Naive thymus-derived CD4-positive, alpha-beta T cell (primary cell): ENCODE measurements at regions not wholly inside any gene's neighbourhood (a gene's known extent, or its start where the extent isn't known, plus 50 kb on each side); places are given as distances from the start of the nearest gene placed in this dataset.

Experiments
- ATAC-seq: fragments of 150-1000 bp; cut with Tn5 transposase; 2 replicates; pipeline ENCODE4 v1.10.0; 2021; ENCODE audit warnings: mild to moderate bottlenecking, moderate library complexity
- CTCF ChIA-PET: fragments of 350-600 bp; sonication (Branson Sonifier 250); formaldehyde crosslinking; loops from one replicate; lab custom pipeline; 2021; ENCODE audit warnings: antibody characterized with exemption; lab: Charles Lee
- POLR2A ChIA-PET: fragments of 350-600 bp; sonication (Branson Sonifier 250); formaldehyde crosslinking; loops from one replicate; lab custom pipeline; 2021; ENCODE audit warnings: antibody characterized with exemption, inconsistent platforms; lab: Charles Lee
- DNase-seq, 9 donors: peaks; one replicate each; pipeline versions ENCODE4 v3.0.0 to v3.0.0-alpha.2; 2020 to 2022; ENCODE audit warnings: mixed read lengths in 1 of 9
- H3K27ac ChIP-seq: one replicate; pipeline ENCODE4 v1.7.0; 2013; ENCODE audit warnings: mild to moderate bottlenecking, low read depth, low read length, moderate library complexity
- H3K27me3 ChIP-seq, 2 donors: one replicate each; pipeline ENCODE4 v1.7.0; 2013; ENCODE audit warnings: low read length in 2 of 2, mild to moderate bottlenecking in 2 of 2, moderate library complexity in 2 of 2; ENCODE audit not compliant: control insufficient read depth in 2 of 2, insufficient read depth in 2 of 2
- H3K36me3 ChIP-seq, 3 experiments: 1 replicate in 2 of 3; 2 replicates in 1 of 3; pipeline ENCODE4 v1.7.0; 2013; ENCODE audit warnings: low read length in 3 of 3, mild to moderate bottlenecking in 3 of 3, moderate library complexity in 1 of 3; ENCODE audit not compliant: insufficient read depth in 3 of 3, control insufficient read depth in 2 of 3
- H3K4me1 ChIP-seq, 2 donors: one replicate each; pipeline ENCODE4 v1.7.0; 2013; ENCODE audit warnings: low read length in 2 of 2, mild to moderate bottlenecking in 2 of 2, moderate library complexity in 1 of 2; ENCODE audit not compliant: control insufficient read depth in 2 of 2, insufficient read depth in 2 of 2
- H3K4me3 ChIP-seq: 2 replicates; pipeline ENCODE4 v1.7.0; 2013; ENCODE audit warnings: mild to moderate bottlenecking, low read length
- H3K9me3 ChIP-seq, 3 experiments: 1 replicate in 2 of 3; 2 replicates in 1 of 3; pipeline ENCODE4 v1.7.0; 2013; ENCODE audit warnings: low read length in 3 of 3; ENCODE audit not compliant: control insufficient read depth in 2 of 3
- H3K27ac Mint-ChIP-seq, 9 donors: one replicate each; pipeline ENCODE4 v1.8.0; 2020 to 2022; ENCODE audit warnings: mixed read lengths in 9 of 9, mild to moderate bottlenecking in 8 of 9, moderate library complexity in 5 of 9, inconsistent platforms in 2 of 9
- H3K27me3 Mint-ChIP-seq, 5 donors: one replicate each; pipeline ENCODE4 v1.8.0; 2021 to 2022; ENCODE audit warnings: mixed read lengths in 5 of 5, mild to moderate bottlenecking in 1 of 5
- H3K36me3 Mint-ChIP-seq, 5 donors: one replicate each; pipeline ENCODE4 v1.8.0; 2020 to 2022; ENCODE audit warnings: mixed read lengths in 5 of 5, mild to moderate bottlenecking in 3 of 5, inconsistent platforms in 1 of 5
- H3K4me1 Mint-ChIP-seq, 7 donors: one replicate each; pipeline ENCODE4 v1.8.0; 2020 to 2022; ENCODE audit warnings: mixed read lengths in 7 of 7, mild to moderate bottlenecking in 3 of 7, inconsistent platforms in 1 of 7
- H3K4me3 Mint-ChIP-seq, 10 donors: one replicate each; pipeline ENCODE4 v1.8.0; 2020 to 2022; ENCODE audit warnings: mild to moderate bottlenecking in 10 of 10, mixed read lengths in 10 of 10, moderate library complexity in 6 of 10, inconsistent platforms in 2 of 10
- H3K9me3 Mint-ChIP-seq, 11 donors: one replicate each; pipeline ENCODE4 v1.8.0; 2020 to 2022; ENCODE audit warnings: mixed read lengths in 11 of 11, mild to moderate bottlenecking in 4 of 11, inconsistent platforms in 1 of 11, moderate library complexity in 1 of 11
- intact Hi-C, 2 donors: fragments of 100-400 bp; cut with micrococcal nuclease; formaldehyde crosslinking; loops; one replicate each; pipeline ENCODE4 v1.15.1; 2023

DNA sequence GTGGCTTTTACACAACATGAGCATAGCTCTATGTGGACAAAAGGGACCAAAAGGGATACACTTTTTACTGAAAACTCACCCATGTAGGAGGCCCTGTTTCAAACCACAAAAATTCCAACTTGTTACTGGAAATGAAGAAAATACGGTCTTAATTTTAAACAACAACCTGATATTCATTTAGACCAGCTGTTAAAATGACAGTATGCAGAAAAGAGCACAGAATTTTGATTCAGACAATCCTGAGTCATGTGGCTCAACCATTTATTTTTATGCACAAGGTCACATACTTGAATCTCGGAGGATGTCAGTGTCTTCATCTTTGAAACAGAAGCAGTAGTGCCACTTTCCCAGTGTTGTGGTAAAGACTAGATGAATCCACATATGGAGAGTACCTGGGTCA, 426.5 kb upstream of the NFE2L3 start:
- Mint-ChIP-seq H3K4me1 (no peaks in the 10 kb centered on the region), H3K27me3 (peaks cover 4 to 12% (median 8%) of the 10 kb centered on the region in 5 donors), H3K4me3 (no peak overlapping the region), H3K27ac (no peak overlapping the region), H3K36me3 (no peaks in the 10 kb centered on the region), H3K9me3 (peaks cover 0 to 2% (median 0%) of the 10 kb centered on the region in 11 donors)
- intact Hi-C loops: no loop called here
- ATAC-seq: no peak
- H3K4me3 ChIP-seq: no peak overlapping the region
- H3K4me1 ChIP-seq: no peaks in the 10 kb centered on the region
- DNase-seq: no peak
- H3K27ac ChIP-seq: no peak overlapping the region
- POLR2A ChIA-PET: no interaction called here
- H3K36me3 ChIP-seq: no peaks in the 10 kb centered on the region
- no peaks in the 10 kb centered on the region for H3K9me3 ChIP-seq
- CTCF ChIA-PET: no interaction called here
- no peaks in the 10 kb centered on the region for H3K27me3 ChIP-seq

DNA sequence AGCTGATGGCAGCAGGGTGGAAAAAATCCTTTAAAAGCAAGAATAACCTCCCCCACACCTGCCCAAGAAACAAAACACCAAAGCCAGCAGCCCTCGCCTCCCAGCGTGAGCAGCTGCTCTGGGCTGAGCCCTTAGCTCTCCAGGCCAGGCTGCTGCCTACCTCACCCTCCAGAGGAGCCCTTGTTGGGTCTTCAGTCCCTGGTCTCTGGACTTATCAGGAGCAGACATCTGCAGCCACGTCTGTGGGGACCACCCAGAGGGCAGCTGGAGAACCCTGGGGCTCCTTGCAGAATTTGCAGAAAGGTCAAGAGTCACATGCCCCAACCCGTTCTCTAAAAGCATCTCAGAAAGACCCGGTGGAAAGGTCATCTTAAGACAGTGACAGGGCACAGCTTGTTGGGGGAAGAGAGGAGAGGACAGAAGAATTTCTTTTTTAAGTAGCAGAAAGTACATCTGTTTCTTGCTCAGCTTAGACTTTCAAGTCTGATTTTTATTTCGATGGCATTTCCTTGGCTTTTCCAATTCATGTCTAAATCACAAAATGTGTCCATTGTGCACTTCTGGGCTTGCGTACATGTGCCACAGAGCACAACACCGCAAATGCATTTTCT, 425.7 kb upstream of the NFE2L3 start:
- H3K27me3 Mint-ChIP-seq: peaks cover 3 to 8% (median 5%) of the 10 kb centered on the region in 5 donors
- CTCF ChIA-PET: no interaction called here

GRCh38 chr7:25726781-25727311, 425.2 kb upstream of the NFE2L3 start:
- Mint-ChIP-seq H3K36me3 (no peaks in the 10 kb centered on the region), H3K4me3 (no peak overlapping the region), H3K9me3 (peaks cover 0 to 2% (median 0%) of the 10 kb centered on the region in 11 donors), H3K27ac (no peak overlapping the region), H3K27me3 (peaks cover 0 to 7% (median 4%) of the 10 kb centered on the region in 5 donors), H3K4me1 (no peaks in the 10 kb centered on the region)
- no peak overlapping the region for H3K27ac ChIP-seq
- CTCF ChIA-PET: interaction anchor here (0.6 kb wide), 1 partner anchor 303 kb away, joined by 3 read pairs; no protein-coding TSS in a partner anchor
- intact Hi-C loops: no loop called here
- DNase-seq (no peak), ATAC-seq (no peak)
- H3K36me3 ChIP-seq: no peaks in the 10 kb centered on the region
- H3K4me1 ChIP-seq: no peaks in the 10 kb centered on the region
- no peak overlapping the region for H3K4me3 ChIP-seq
- no peaks in the 10 kb centered on the region for H3K9me3 ChIP-seq
- POLR2A ChIA-PET: no interaction called here
- H3K27me3 ChIP-seq: no peaks in the 10 kb centered on the region

More for the DNA sequence above, 425.7 kb upstream of the NFE2L3 start:
- Mint-ChIP-seq H3K4me3 (no peak overlapping the region), H3K36me3 (no peaks in the 10 kb centered on the region), H3K27ac (no peak overlapping the region), H3K9me3 (peaks cover 0 to 2% (median 0%) of the 10 kb centered on the region in 11 donors), H3K4me1 (no peaks in the 10 kb centered on the region)
- ATAC-seq: no peak
- no peaks in the 10 kb centered on the region for H3K27me3 ChIP-seq
- no peak overlapping the region for H3K27ac ChIP-seq
- no peak overlapping the region for H3K4me3 ChIP-seq
- intact Hi-C loops: no loop called here
- H3K9me3 ChIP-seq: no peaks in the 10 kb centered on the region
- no peaks in the 10 kb centered on the region for H3K4me1 ChIP-seq
- no peaks in the 10 kb centered on the region for H3K36me3 ChIP-seq
- POLR2A ChIA-PET: no interaction called here
- no peak for DNase-seq

GRCh38 chr7:25727446-25727845, 424.6 kb upstream of the NFE2L3 start:
- DNase-seq: no peak
- H3K4me1 ChIP-seq: no peaks in the 10 kb centered on the region
- Mint-ChIP-seq H3K4me3 (no peak overlapping the region), H3K27me3 (peaks cover 0 to 7% (median 4%) of the 10 kb centered on the region in 5 donors), H3K27ac (no peak overlapping the region), H3K9me3 (peaks cover 0 to 2% (median 0%) of the 10 kb centered on the region in 11 donors), H3K4me1 (no peaks in the 10 kb centered on the region), H3K36me3 (no peaks in the 10 kb centered on the region)
- H3K36me3 ChIP-seq: no peaks in the 10 kb centered on the region
- CTCF ChIA-PET: no interaction called here
- no peaks in the 10 kb centered on the region for H3K9me3 ChIP-seq
- intact Hi-C loops: no loop called here
- ATAC-seq: no peak
- no peaks in the 10 kb centered on the region for H3K27me3 ChIP-seq
- no peak overlapping the region for H3K27ac ChIP-seq
- POLR2A ChIA-PET: no interaction called here
- H3K4me3 ChIP-seq: no peak overlapping the region

DNA sequence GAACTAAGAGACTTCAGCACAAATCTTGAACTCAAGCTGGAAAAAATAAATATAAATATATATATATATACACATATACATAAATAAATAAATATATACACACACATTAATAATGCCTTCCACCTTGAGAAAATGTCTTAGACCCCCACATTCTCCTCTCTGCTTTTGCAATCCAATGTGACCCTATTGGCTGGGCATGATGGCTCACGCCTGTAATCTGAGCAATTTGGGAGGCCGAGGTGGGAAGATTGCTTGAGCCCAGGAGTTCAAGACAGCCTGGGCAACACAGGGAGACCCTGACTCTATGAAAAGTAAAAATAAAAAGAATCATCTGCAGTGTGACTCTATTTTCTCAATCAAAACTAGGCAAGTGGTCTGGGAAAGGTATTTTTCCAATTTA, 424.1 kb upstream of the NFE2L3 start:
- no peaks in the 10 kb centered on the region for H3K36me3 ChIP-seq
- ATAC-seq: no peak
- intact Hi-C loops: no loop called here
- Mint-ChIP-seq H3K27ac (no peak overlapping the region), H3K27me3 (peaks cover 0 to 7% (median 4%) of the 10 kb centered on the region in 5 donors), H3K4me1 (no peaks in the 10 kb centered on the region), H3K9me3 (peaks cover 0 to 2% (median 0%) of the 10 kb centered on the region in 11 donors), H3K36me3 (no peaks in the 10 kb centered on the region), H3K4me3 (no peak overlapping the region)
- H3K27me3 ChIP-seq: no peaks in the 10 kb centered on the region
- H3K9me3 ChIP-seq: no peaks in the 10 kb centered on the region
- no peak overlapping the region for H3K27ac ChIP-seq
- no peaks in the 10 kb centered on the region for H3K4me1 ChIP-seq
- H3K4me3 ChIP-seq: no peak overlapping the region
- DNase-seq: no peak
- ChIA-PET POLR2A (no interaction called here), CTCF (no interaction called here)

GRCh38 chr7:25731068-25731845, 420.7 kb upstream of the NFE2L3 start:
- ATAC-seq (no peak), DNase-seq (no peak)
- H3K4me1 ChIP-seq: no peaks in the 10 kb centered on the region
- Mint-ChIP-seq H3K4me1 (peaks cover 0 to 2% (median 0%) of the 10 kb centered on the region in 7 donors), H3K27ac (no peak overlapping the region), H3K27me3 (peaks cover 6 to 21% (median 16%) of the 10 kb centered on the region in 5 donors), H3K36me3 (no peaks in the 10 kb centered on the region), H3K9me3 (peaks cover 0 to 3% (median 0%) of the 10 kb centered on the region in 11 donors), H3K4me3 (no peak overlapping the region)
- intact Hi-C loops: no loop called here
- no peak overlapping the region for H3K4me3 ChIP-seq
- CTCF ChIA-PET: no interaction called here
- H3K27me3 ChIP-seq: no peaks in the 10 kb centered on the region
- H3K9me3 ChIP-seq: no peaks in the 10 kb centered on the region
- H3K27ac ChIP-seq: no peak overlapping the region
- H3K36me3 ChIP-seq: no peaks in the 10 kb centered on the region
- POLR2A ChIA-PET: no interaction called here
